Skeletal muscle satellite cell (primary cell): ENCODE measurements at regions not wholly inside any gene's neighbourhood (a gene's known extent, or its start where the extent isn't known, plus 50 kb on each side); places are given as distances from the start of the nearest gene placed in this dataset.
"Not testable (repeated sequence)": the region's sequence is repeated elsewhere in the genome, so short reads cannot be mapped to it uniquely, and the experiment has no call there.

ENCODE experiments used
- H3K27me3 ChIP-seq: 2 replicates; pipeline ENCODE4 v1.7.0; 2013; ENCODE audit warnings: low read length; ENCODE audit not compliant: control insufficient read depth, insufficient read depth
- H3K36me3 ChIP-seq: 2 replicates; pipeline ENCODE4 v1.7.0; 2013; ENCODE audit warnings: mild to moderate bottlenecking, control low read depth, low read length; ENCODE audit not compliant: insufficient read depth
- H3K4me1 ChIP-seq: 2 replicates; pipeline ENCODE4 v1.7.0; 2013; ENCODE audit warnings: low read length; ENCODE audit not compliant: control insufficient read depth, insufficient read depth
- H3K4me2 ChIP-seq: 2 replicates; pipeline ENCODE4 v1.7.0; 2013; ENCODE audit warnings: mild to moderate bottlenecking, low read length
- H3K4me3 ChIP-seq: 2 replicates; pipeline ENCODE4 v1.7.0; 2013; ENCODE audit warnings: low read length
- H3K9ac ChIP-seq: 2 replicates; pipeline ENCODE4 v1.7.0; 2013; ENCODE audit warnings: mild to moderate bottlenecking, low read depth, low read length, moderate library complexity
- H3K9me3 ChIP-seq: replicated peaks from 2 replicates; pipeline ENCODE4 v1.7.0; 2013; ENCODE audit warnings: mild to moderate bottlenecking, control low read depth, low read length

GRCh38 chr1:112815376-112815775 is 100.2 kb upstream of the PPM1J start:
- no peak overlapping the region for H3K4me3 ChIP-seq
- H3K9me3 ChIP-seq, result no peaks in the 10 kb centered on the region
- H3K9ac ChIP-seq, result no peak overlapping the region
- no peak overlapping the region for H3K4me2 ChIP-seq
- peaks cover 6% of the 10 kb centered on the region for H3K4me1 ChIP-seq
- H3K36me3 ChIP-seq, result no peaks in the 10 kb centered on the region
- H3K27me3 ChIP-seq, result no peaks in the 10 kb centered on the region

- not testable (repeated sequence) for H3K9me3 ChIP-seq, H3K27me3 ChIP-seq, H3K4me3 ChIP-seq, H3K4me1 ChIP-seq, H3K4me2 ChIP-seq, H3K9ac ChIP-seq, H3K36me3 ChIP-seq
Observed at GRCh38 chr1:112814645-112815044, 99.5 kb upstream of the PPM1J start.

- Histone ChIP-seq H3K4me3 (no peak overlapping the region), H3K9ac (no peak overlapping the region), H3K27me3 (peaks cover 14% of the 10 kb centered on the region), H3K9me3 (no peaks in the 10 kb centered on the region), H3K36me3 (no peaks in the 10 kb centered on the region), H3K4me1 (peaks cover 5% of the 10 kb centered on the region), H3K4me2 (no peak overlapping the region)
Observed at GRCh38 chr1:112808861-112809684, 93.9 kb upstream of the PPM1J start.

- H3K4me2 ChIP-seq, result no peak overlapping the region
- H3K36me3 ChIP-seq, result no peaks in the 10 kb centered on the region
- no peaks in the 10 kb centered on the region for H3K9me3 ChIP-seq
- H3K4me1 ChIP-seq, result peaks cover 5% of the 10 kb centered on the region
- H3K27me3 ChIP-seq, result peaks cover 14% of the 10 kb centered on the region
- no peak overlapping the region for H3K9ac ChIP-seq
- no peak overlapping the region for H3K4me3 ChIP-seq
Observed at GRCh38 chr1:112807999-112808398, 92.9 kb upstream of the PPM1J start.

GRCh38 chr1:112807117-112807516 is 92.0 kb upstream of the PPM1J start:
- Histone ChIP-seq H3K9ac (no peak overlapping the region), H3K4me2 (no peak overlapping the region), H3K27me3 (peaks cover 14% of the 10 kb centered on the region), H3K9me3 (no peaks in the 10 kb centered on the region), H3K36me3 (no peaks in the 10 kb centered on the region), H3K4me3 (no peak overlapping the region), H3K4me1 (peaks cover 5% of the 10 kb centered on the region)

GRCh38 chr1:112806090-112806642 is 91.0 kb upstream of the PPM1J start:
- no peak overlapping the region for H3K9ac ChIP-seq
- H3K4me1 ChIP-seq, result peaks cover 5% of the 10 kb centered on the region

GRCh38 chr1:112805155-112805853 is 90.2 kb upstream of the PPM1J start:
- Histone ChIP-seq H3K4me2 (no peak overlapping the region), H3K27me3 (peaks cover 14% of the 10 kb centered on the region), H3K9ac (no peak overlapping the region), H3K4me3 (no peak overlapping the region), H3K36me3 (no peaks in the 10 kb centered on the region), H3K4me1 (peaks cover 5% of the 10 kb centered on the region), H3K9me3 (no peaks in the 10 kb centered on the region)

More at GRCh38 chr1:112806090-112806642, 91.0 kb upstream of the PPM1J start:
- Histone ChIP-seq H3K4me3 (no peak overlapping the region), H3K36me3 (no peaks in the 10 kb centered on the region), H3K4me2 (no peak overlapping the region), H3K27me3 (peaks cover 14% of the 10 kb centered on the region), H3K9me3 (no peaks in the 10 kb centered on the region)

GRCh38 chr1:112803906-112804762 is 89.0 kb upstream of the PPM1J start:
- Histone ChIP-seq H3K4me3 (no peak overlapping the region), H3K9me3 (no peaks in the 10 kb centered on the region), H3K27me3 (peaks cover 14% of the 10 kb centered on the region), H3K36me3 (no peaks in the 10 kb centered on the region), H3K9ac (no peak overlapping the region), H3K4me1 (peaks cover 2% of the 10 kb centered on the region), H3K4me2 (no peak overlapping the region)

- peaks cover 6% of the 10 kb centered on the region for H3K27me3 ChIP-seq
Observed at GRCh38 chr1:112800289-112800688, 85.2 kb upstream of the PPM1J start.

GRCh38 chr1:112798292-112798691 is 83.2 kb upstream of the PPM1J start:
- H3K4me3 ChIP-seq, result no peak overlapping the region
- no peaks in the 10 kb centered on the region for H3K4me1 ChIP-seq
- no peak overlapping the region for H3K4me2 ChIP-seq
- H3K27me3 ChIP-seq, result no peaks in the 10 kb centered on the region
- H3K9me3 ChIP-seq, result no peaks in the 10 kb centered on the region
- H3K9ac ChIP-seq, result no peak overlapping the region
- H3K36me3 ChIP-seq, result no peaks in the 10 kb centered on the region

More at GRCh38 chr1:112800289-112800688, 85.2 kb upstream of the PPM1J start:
- Histone ChIP-seq H3K4me2 (no peak overlapping the region), H3K9me3 (no peaks in the 10 kb centered on the region), H3K9ac (no peak overlapping the region), H3K4me3 (no peak overlapping the region), H3K36me3 (no peaks in the 10 kb centered on the region), H3K4me1 (no peaks in the 10 kb centered on the region)

GRCh38 chr1:112797224-112797623 is 82.1 kb upstream of the PPM1J start:
- Histone ChIP-seq H3K4me3 (no peak overlapping the region), H3K9ac (no peak overlapping the region), H3K9me3 (no peaks in the 10 kb centered on the region), H3K4me2 (no peak overlapping the region), H3K27me3 (no peaks in the 10 kb centered on the region), H3K4me1 (no peaks in the 10 kb centered on the region), H3K36me3 (no peaks in the 10 kb centered on the region)
